GM20431 (cell line): ENCODE measurements at regions not wholly inside any gene's neighbourhood (a gene's known extent, or its start where the extent isn't known, plus 50 kb on each side); places are given as distances from the start of the nearest gene placed in this dataset.
"Not testable (repeated sequence)": the region's sequence is repeated elsewhere in the genome, so short reads cannot be mapped to it uniquely, and the experiment has no call there.

Source experiments
- in situ Hi-C: fragments of 300-500 bp; cut with MseI, MboI; formaldehyde crosslinking; loops from one replicate; pipeline ENCODE4 v1.15.0; 2020; ENCODE audit warnings: low sequenced_read_pairs; ENCODE audit not compliant: unreplicated experiment

- in situ Hi-C loops = no loop called here
These were observed 1060.2 kb downstream of the TECRL start for GRCh38 chr4:63348735-63349673.

- in situ Hi-C loops = no loop called here
These were observed 1084.1 kb downstream of the TECRL start for GRCh38 chr4:63325140-63325539.

DNA sequence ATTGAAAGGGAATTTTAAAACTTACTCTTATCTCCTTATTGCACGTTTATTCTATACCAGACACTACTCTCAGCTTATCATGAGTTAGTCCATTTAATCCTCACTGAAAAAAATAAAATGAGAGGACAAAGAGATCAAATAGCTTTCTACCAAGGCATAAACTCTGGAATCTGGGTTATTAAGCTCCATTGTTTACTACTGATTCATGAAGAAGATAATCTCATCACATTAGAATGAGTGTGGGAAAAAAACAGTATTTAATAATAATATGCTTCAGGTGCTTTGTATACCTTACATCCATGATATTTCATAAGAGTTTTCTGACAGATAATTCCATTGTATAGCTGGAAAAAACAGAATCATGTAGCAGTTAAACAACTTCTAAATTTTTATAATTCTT, 1092.6 kb downstream of the TECRL start:
- in situ Hi-C loops = no loop called here

GRCh38 chr4:63315651-63316050, 1093.6 kb downstream of the TECRL start:
- in situ Hi-C loops = no loop called here

DNA sequence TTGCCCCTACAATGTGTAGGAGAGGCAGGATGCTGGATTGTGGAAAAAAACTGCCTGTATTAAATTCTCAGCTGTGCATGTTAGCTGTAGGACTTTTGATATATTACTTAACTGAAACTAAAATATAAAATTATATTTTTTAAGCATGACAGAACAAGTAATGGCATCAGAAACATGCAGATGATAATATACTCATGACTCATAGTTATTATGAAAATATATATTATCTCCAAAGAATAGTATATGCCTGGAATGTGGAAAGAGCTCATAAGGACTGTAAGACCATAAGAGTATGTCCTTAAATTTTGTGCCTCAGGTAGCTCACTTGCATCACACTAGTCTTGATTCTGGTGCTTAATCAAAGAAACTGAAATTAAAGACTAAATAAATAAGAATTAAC, 1100.6 kb downstream of the TECRL start:
- in situ Hi-C loops = no loop called here

GRCh38 chr4:63302792-63303191, 1106.5 kb downstream of the TECRL start:
- in situ Hi-C loops = no loop called here

DNA sequence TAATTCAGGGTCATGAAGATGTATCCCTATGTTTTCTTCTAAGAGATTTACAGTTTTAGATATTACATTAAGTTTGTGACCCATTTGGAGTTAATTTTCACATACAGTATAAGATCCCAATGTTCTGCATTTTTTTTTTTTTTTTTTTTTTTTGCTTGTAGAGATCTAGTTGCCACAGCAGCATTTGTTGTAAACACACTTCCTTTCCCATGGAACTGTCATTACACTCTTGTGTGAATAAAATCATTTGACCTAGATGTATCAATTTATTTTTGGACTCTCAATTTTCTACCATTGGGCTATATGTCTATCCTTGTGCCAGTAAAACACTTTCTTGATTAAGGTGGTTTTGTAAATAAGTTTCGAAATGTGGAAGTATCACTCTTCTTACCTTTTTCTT, 1107.2 kb downstream of the TECRL start:
- in situ Hi-C loops = no loop called here

- in situ Hi-C loops = no loop called here
These were observed 1112.5 kb downstream of the TECRL start for GRCh38 chr4:63296773-63297172.

- in situ Hi-C loops = no loop called here
These were observed 1133.8 kb downstream of the TECRL start for GRCh38 chr4:63275491-63275890.

DNA sequence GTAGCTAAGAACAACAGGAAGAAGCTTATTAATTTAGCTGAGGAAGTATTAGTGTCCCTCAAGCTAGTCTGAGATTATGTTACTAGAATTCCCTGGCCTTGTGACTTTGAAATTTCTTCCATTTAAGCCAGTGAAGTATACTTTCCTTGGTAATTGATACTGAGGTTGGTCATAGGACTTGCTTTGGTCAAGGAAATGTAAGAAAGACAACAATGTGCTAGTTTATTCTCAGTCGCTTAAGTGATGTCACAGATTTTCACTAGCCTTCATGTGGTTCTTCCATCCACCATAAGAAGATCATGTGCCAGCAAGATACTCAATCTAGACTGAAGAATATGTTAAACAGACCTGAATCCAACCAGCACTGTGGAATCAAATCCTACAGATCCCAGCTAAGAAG, 1140.1 kb downstream of the TECRL start:
- in situ Hi-C loops = no loop called here

GRCh38 chr4:63233671-63234070, 1175.6 kb downstream of the TECRL start:
- in situ Hi-C loops = no loop called here

DNA sequence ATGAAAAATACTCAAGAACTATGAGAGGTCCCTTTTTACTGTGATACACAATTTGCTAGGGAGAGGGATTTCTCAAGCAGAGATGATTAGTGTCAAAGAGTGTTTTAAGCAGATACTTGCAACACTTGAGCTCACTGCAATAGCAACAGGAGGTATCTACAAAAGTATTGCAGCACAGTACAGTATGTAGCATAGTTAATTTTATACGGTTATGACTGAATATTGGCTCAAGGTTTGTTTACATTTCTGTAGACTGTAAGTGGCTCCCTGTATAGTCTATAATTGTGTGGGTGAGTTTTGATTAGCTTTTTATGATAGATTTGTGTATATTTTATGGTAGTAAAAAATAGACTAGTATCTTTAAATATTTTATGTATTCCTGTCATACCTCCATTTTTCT, 1177.2 kb downstream of the TECRL start:
- in situ Hi-C loops = no loop called here

DNA sequence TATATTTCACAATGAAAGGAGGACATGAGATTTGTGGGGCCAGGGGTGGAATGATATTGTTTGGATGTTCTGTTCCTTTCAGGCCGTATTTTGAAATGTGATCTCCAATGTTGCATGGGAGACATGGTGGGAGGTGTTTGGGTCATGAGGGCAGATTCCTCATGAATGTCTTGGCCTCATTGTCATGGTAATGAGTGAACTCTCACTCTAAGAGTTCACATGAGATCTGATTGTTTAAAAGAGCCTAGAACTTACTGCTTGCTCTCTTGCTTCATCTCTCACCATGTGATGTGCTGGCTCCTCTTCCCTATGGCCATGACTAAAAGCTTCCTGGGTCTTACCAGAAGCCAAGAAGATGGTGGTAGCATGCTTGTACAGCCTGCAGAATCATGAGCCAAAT, 1183.0 kb downstream of the TECRL start:
- in situ Hi-C loops = no loop called here

GRCh38 chr4:63222466-63222865, 1186.8 kb downstream of the TECRL start:
- in situ Hi-C loops = no loop called here

GRCh38 chr4:63221477-63221876, 1187.8 kb downstream of the TECRL start:
- in situ Hi-C loops = no loop called here

DNA sequence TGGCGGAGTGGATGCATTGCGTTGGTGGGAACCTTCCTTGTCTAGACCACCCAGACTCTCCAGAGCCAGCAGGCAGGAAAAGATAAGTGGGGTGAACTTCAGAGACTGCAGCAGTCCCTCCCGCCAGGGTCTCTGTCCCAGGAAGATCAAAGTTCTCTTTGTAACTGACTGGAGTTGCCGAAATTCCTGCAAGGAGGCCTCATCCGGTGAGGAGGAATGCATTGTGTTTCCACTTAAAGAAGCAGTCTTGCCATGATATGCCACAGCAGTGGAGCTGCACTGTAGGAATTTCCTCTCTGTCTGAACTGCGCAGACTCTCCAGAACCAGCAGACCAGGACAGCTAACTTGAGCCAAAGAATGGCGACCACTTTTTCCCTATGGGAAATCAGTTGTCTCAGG, 1190.4 kb downstream of the TECRL start:
- in situ Hi-C loops = no loop called here

- in situ Hi-C loops = no loop called here
These were observed 1195.2 kb downstream of the TECRL start for GRCh38 chr4:63214076-63214475.

DNA sequence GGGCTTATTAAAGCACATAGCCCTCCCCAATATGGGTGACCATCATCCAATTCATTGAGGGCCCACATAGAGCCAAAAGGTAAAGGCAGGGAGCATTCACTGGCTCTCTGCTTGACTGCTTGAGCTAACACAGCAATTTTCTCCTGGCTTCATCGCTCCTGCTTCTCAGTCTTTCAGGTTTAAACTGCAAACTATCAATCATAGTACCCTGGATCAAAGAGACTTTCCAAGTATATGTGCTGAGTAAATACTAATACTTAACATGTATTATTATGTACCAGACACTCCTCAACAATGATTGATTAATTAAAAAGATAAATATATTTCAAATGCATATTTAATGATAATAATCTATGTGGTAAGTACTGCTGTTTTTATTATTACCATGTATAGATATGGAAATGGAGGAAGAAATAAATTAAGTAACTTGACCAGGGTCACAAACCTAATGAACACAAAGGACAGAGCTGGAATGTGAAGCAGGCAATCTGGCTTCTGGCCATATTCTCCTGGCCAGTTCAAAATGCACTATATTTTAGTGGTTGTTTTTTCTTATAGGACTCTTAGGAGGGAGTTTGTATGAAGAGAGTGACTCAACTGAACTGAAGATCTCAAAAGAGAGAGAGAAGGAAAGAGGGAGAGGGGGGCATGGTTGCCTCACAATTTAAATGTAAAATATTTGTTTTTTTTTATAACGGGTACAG, 1197.3 kb downstream of the TECRL start:
- in situ Hi-C loops = no loop called here

DNA sequence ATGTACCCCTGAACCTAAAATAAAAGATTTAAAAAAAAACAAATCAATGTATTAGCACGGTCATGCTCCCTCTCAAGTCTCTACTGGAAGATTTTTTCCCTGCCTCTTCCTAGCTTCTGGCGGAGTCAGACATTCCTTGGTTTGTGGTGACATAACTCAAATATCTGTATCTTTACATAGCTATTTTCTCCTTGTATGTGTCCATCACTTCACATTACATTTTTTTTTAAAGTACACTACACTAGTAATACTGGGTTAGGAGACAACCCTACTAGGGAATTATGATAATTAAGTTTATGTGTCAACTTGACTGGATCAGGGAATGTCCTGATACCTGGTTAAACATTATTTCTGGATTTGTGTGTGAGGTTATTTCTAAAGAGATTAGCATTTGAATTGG, 1197.9 kb downstream of the TECRL start:
- in situ Hi-C loops = no loop called here

- in situ Hi-C loops = not testable (repeated sequence)
These were observed 1216.2 kb downstream of the TECRL start for GRCh38 chr4:63193029-63193428.

GRCh38 chr4:63171341-63171740, 1237.9 kb downstream of the TECRL start:
- in situ Hi-C loops = no loop called here
